ENCODE measurements at regions not wholly inside any gene's neighbourhood (a gene's known extent, or its start where the extent isn't known, plus 50 kb on each side); places are given as distances from the start of the nearest gene placed in this dataset.

DNA sequence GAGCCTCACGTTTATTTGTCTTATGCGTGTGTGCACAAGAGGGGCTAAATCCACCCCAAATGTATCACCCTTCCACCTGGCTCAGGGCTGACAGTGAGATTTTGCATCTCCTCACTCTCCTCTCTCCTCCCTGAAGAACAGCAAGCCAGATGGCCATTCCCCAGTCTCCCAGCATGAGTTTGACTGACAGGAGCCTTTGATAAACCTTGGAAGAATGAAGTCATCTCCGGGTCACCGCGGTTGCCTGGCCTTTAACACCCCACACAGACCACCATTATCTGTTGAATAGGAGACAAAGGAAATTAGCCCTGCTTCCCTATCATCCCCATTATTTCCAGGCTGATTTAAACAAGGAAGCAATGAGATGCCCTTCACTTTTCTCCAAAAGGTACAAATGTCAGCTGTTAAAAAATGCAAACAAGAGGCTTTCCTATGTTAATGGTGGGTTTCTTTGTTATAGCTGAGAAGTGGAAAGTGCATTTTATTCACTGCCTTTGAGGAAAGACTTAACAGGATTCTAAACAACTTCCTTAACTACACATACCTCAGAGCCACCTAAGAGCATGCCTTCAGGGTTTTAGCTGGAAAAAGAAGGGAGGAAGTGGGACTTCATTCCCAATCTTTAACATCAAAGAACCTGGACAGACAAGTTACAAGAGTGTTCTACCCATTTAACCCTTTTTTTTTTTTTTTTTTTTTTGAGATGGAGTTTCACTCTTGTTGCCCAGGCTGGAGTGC lies 524.8 kb upstream of the ID4 start:
- no peaks in the 10 kb centered on the region for H3K36me3 ChIP-seq
- H3K27ac ChIP-seq: no peak overlapping the region
- H3K27me3 ChIP-seq: no peaks in the 10 kb centered on the region
- H3K4me3 ChIP-seq: no peak overlapping the region
- DNase-seq: no peak
- H3K4me1 ChIP-seq: no peaks in the 10 kb centered on the region
- TF ChIP-seq, protein P1, sequence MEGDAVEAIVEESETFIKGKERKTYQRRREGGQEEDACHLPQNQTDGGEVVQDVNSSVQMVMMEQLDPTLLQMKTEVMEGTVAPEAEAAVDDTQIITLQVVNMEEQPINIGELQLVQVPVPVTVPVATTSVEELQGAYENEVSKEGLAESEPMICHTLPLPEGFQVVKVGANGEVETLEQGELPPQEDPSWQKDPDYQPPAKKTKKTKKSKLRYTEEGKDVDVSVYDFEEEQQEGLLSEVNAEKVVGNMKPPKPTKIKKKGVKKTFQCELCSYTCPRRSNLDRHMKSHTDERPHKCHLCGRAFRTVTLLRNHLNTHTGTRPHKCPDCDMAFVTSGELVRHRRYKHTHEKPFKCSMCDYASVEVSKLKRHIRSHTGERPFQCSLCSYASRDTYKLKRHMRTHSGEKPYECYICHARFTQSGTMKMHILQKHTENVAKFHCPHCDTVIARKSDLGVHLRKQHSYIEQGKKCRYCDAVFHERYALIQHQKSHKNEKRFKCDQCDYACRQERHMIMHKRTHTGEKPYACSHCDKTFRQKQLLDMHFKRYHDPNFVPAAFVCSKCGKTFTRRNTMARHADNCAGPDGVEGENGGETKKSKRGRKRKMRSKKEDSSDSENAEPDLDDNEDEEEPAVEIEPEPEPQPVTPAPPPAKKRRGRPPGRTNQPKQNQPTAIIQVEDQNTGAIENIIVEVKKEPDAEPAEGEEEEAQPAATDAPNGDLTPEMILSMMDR (IDR thresholded peaks at IDR 0.05): no peak
- no peaks in the 10 kb centered on the region for H3K9me3 ChIP-seq
- H3K9ac ChIP-seq (ENCODE audit: low read depth in 2 of 2, low read length in 2 of 2): no peak overlapping the region
- intact Hi-C loops (cut with DNase I): no loop called here

DNA sequence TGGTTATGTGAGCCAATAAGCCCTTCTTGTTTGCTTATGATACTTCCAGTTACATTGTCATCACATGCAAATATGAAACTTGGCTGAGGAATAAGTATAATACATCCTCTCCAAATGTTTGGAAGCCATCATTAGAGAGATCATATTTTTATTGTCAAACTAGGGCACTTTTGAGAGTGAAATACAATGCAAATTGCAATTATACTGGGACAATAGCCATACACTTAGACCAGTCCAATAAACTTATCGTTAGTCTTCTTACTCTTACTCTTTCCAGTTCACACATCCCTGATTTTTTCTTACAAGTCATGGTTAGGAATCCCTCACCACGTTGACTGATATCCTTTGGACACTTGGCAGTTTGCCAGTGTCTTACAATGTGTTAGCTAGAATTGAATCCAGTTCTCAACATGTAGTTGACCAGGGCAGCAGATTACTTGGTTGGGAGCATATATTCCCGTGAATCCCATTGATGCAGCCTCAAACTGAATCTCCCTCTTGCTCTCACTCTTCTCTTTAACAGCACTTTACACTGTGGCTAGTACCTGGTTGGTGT lies 519.7 kb upstream of the ID4 start:
- TF ChIP-seq, protein P1 (IDR thresholded peaks at IDR 0.05): no peak
- DNase-seq: no peak
- H3K36me3 ChIP-seq: no peaks in the 10 kb centered on the region

DNA sequence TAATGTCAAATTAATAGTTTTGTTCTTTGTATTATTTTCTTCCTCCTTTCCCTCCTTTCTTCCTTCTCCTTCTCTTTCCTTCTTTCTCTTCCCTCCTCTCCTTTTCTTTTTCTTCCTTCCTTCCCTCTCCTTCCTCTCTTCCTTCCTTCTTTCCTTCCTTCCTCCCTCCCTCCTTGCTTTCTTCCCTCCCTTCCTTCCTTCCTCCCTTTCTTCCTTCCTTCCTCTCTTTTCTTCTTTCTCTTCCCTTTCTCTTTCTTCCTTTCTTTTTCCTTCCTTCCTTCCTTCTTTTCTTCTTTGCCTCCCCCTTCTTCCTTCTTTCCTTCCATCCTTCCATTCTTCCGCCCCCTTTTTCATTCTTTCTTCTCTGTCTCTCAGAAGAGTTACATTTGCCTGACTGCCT lies 518.2 kb upstream of the ID4 start:
- TF ChIP-seq, protein P1 (IDR thresholded peaks at IDR 0.05): no peak
- H3K9me3 ChIP-seq: no peaks in the 10 kb centered on the region
- no peak for DNase-seq
- intact Hi-C loops (cut with DNase I): no loop called here
- H3K4me1 ChIP-seq: no peaks in the 10 kb centered on the region
- H3K27ac ChIP-seq: no peak overlapping the region
- no peaks in the 10 kb centered on the region for H3K27me3 ChIP-seq
- H3K4me3 ChIP-seq: no peak overlapping the region
- no peak overlapping the region for H3K9ac ChIP-seq (ENCODE audit: low read depth in 2 of 2, low read length in 2 of 2)
- H3K36me3 ChIP-seq: no peaks in the 10 kb centered on the region

More for the DNA sequence above, 519.7 kb upstream of the ID4 start:
- Histone ChIP-seq H3K9ac (ENCODE audit: low read depth in 2 of 2, low read length in 2 of 2) (no peak overlapping the region), H3K4me3 (no peak overlapping the region), H3K27ac (no peak overlapping the region), H3K27me3 (no peaks in the 10 kb centered on the region), H3K4me1 (no peaks in the 10 kb centered on the region), H3K9me3 (no peaks in the 10 kb centered on the region)
- intact Hi-C loops (cut with DNase I): no loop called here

DNA sequence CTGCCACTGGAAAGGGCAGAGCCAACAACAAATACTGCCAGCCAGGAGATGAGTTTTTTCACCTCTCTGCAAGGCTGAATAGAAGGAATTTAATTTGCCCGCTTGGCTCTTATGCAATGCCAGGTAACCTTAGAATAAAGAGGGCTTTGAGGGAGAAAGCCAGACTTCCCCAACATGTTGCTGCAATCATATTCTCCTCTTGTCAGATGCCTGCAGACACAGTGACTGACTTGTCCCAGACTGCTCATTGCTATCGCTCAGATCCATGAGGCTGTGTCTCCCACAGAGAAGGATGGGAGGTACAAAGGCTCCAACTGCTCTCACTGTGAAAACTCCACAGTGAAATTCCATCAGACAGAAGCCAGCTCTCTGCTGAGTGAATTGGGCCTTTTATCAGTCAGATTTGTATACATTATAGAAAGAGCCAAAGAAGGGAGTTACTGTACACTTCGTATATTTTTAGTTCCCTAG lies 517.0 kb upstream of the ID4 start:
- H3K4me1 ChIP-seq: no peaks in the 10 kb centered on the region
- no peak for DNase-seq
- no peak overlapping the region for H3K4me3 ChIP-seq
- no peak overlapping the region for H3K9ac ChIP-seq (ENCODE audit: low read depth in 2 of 2, low read length in 2 of 2)
- intact Hi-C loops (cut with DNase I): no loop called here
- H3K9me3 ChIP-seq: no peaks in the 10 kb centered on the region
- no peaks in the 10 kb centered on the region for H3K27me3 ChIP-seq
- H3K27ac ChIP-seq: no peak overlapping the region
- no peaks in the 10 kb centered on the region for H3K36me3 ChIP-seq
- TF ChIP-seq, protein P1 (IDR thresholded peaks at IDR 0.05): no peak

DNA sequence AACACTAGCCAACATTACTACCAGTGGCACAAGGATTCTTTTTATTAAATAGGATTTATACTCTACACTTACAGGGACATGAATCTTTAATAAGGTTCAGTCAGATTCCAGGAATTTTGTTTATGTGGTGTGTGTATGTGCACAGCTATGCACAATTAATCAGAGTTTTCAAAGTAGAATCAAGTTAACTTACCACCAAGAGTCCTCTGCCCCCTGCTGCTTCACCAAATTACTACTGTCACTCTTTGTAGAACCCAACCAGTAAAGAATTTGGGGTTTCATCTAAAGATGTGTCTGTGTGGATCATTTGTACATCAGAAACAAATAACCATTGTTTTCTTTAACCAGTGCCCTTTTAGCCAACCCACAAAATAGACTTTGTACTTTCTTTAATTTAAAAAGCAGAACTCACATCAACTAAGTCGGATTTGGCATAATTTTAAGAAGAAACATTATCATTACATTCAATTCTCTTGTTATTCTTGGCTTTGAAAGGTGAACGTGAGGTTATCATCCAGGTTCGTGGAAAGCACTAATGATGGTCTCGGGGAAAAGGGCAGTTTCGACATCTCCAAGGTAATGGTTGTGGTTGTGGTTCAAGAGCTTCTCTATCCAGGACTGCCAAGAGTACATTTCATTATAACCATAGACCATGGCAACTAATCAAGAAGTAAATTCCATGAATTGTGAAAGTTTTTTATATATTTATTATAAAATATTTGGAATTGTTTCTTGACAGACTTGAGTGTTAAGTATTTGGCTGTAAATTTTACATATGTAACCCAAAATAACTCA lies 514.3 kb upstream of the ID4 start:
- Histone ChIP-seq H3K4me3 (no peak overlapping the region), H3K9me3 (no peaks in the 10 kb centered on the region), H3K27me3 (no peaks in the 10 kb centered on the region), H3K36me3 (no peaks in the 10 kb centered on the region), H3K27ac (no peak overlapping the region), H3K4me1 (no peaks in the 10 kb centered on the region), H3K9ac (ENCODE audit: low read depth in 2 of 2, low read length in 2 of 2) (no peak overlapping the region)
- TF ChIP-seq, protein P1 (IDR thresholded peaks at IDR 0.05): no peak
- intact Hi-C loops (cut with DNase I): no loop called here
- DNase-seq: no peak
